ENCODE measurements at regions not wholly inside any gene's neighbourhood (a gene's known extent, or its start where the extent isn't known, plus 50 kb on each side); places are given as distances from the start of the nearest gene placed in this dataset.
"Not testable (repeated sequence)": the region's sequence is repeated elsewhere in the genome, so short reads cannot be mapped to it uniquely, and the experiment has no call there.

DNA sequence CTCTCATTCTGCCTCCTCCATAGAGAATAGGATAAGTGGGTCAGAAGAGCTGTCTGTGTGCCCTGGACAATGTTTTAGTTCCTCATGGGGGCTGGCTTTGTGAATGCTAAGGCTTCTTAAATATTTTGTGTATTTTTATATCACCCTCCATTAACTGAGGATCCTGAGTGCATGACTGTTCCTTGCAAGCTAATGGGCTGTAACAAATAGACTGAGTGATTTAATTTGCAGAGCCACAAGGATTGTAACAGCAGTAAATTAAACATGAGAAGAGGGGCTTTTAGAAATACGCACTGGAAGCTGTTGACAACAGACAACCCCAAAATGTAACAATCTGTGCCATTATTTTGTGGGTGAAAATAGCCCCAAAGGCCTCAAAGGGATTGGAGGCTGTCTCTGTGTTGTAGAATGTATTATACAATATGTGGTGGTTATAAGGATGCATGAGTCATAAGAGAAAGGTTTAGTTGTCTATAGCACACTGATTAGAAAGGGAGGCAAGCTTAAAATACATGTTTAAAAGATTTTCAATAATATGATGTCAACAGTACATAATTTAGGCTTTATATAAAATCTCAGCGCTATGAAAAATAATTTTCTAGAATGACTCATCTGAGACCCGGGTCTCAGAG, 152.7 kb upstream of the ACTBL2 start:
- no peak for TF ChIP-seq EZH2 (IDR thresholded peaks at IDR 0.05; ENCODE audit: borderline replicate concordance, insufficient read depth, low read depth, low read length, poor library complexity, severe bottlenecking)
- TF ChIP-seq, protein P1, sequence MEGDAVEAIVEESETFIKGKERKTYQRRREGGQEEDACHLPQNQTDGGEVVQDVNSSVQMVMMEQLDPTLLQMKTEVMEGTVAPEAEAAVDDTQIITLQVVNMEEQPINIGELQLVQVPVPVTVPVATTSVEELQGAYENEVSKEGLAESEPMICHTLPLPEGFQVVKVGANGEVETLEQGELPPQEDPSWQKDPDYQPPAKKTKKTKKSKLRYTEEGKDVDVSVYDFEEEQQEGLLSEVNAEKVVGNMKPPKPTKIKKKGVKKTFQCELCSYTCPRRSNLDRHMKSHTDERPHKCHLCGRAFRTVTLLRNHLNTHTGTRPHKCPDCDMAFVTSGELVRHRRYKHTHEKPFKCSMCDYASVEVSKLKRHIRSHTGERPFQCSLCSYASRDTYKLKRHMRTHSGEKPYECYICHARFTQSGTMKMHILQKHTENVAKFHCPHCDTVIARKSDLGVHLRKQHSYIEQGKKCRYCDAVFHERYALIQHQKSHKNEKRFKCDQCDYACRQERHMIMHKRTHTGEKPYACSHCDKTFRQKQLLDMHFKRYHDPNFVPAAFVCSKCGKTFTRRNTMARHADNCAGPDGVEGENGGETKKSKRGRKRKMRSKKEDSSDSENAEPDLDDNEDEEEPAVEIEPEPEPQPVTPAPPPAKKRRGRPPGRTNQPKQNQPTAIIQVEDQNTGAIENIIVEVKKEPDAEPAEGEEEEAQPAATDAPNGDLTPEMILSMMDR (IDR thresholded peaks at IDR 0.05) = no peak
- Histone ChIP-seq H3K9ac (ENCODE audit: low read length) (no peak overlapping the region), H2AFZ (ENCODE audit: insufficient read depth, low read depth, low read length, poor library complexity, severe bottlenecking) (no peak overlapping the region), H3K36me3 (replicated peaks in 1 of 2; ENCODE audit: control extremely low read depth in 1 of 2, control insufficient read depth in 1 of 2, extremely low read depth in 1 of 2, insufficient read depth in 2 of 2, low read length in 1 of 2) (no peaks in the 10 kb centered on the region), H3K4me3 (ENCODE audit: control extremely low read depth in 1 of 5, extremely low read depth in 1 of 5, insufficient read depth in 1 of 5, low read depth in 2 of 5, low read length in 4 of 5) (no peak overlapping the region), H3K27me3 (replicated peaks in 1 of 4; ENCODE audit: control extremely low read depth in 1 of 4, control insufficient read depth in 3 of 4, insufficient read depth in 4 of 4, low read length in 3 of 4) (no peaks in the 10 kb centered on the region), H3K79me2 (ENCODE audit: control insufficient read depth, insufficient read depth, low read length) (no peaks in the 10 kb centered on the region), H3K9me3 (ENCODE audit: control extremely low read depth in 1 of 3, control insufficient read depth in 2 of 3, insufficient read depth in 1 of 3, low read length in 2 of 3) (no peaks in the 10 kb centered on the region), H3K4me1 (ENCODE audit: control insufficient read depth in 2 of 2, insufficient read depth in 2 of 2, low read length in 2 of 2) (no peaks in the 10 kb centered on the region), H3K4me2 (replicated peaks; ENCODE audit: low read depth, low read length, poor library complexity, severe bottlenecking) (no peak overlapping the region), H4K20me1 (ENCODE audit: control insufficient read depth, insufficient read depth, low read length, poor library complexity, severe bottlenecking) (no peaks in the 10 kb centered on the region), H3K27ac (ENCODE audit: low read length in 2 of 2) (no peak overlapping the region)
- DNase-seq (no peak), ATAC-seq (ENCODE audit: low read depth) (no peak)
- WGBS (ENCODE audit: insufficient coverage) = no CpG with 5 or more reads among the region's 3 CpGs
- POLR2A ChIA-PET = no interaction called here
- H3K9me3 Mint-ChIP-seq (ENCODE audit: insufficient read depth) = no peaks in the 10 kb centered on the region
- intact Hi-C loops (cut with micrococcal nuclease) = no loop called here
- no peaks in the 10 kb centered on the region for H3K4me1 Mint-ChIP-seq
- no peak overlapping the region for H3K4me3 Mint-ChIP-seq
- H3K27ac Mint-ChIP-seq = no peak overlapping the region
- CTCF ChIA-PET = no interaction called here
- no peaks in the 10 kb centered on the region for H3K27me3 Mint-ChIP-seq

DNA sequence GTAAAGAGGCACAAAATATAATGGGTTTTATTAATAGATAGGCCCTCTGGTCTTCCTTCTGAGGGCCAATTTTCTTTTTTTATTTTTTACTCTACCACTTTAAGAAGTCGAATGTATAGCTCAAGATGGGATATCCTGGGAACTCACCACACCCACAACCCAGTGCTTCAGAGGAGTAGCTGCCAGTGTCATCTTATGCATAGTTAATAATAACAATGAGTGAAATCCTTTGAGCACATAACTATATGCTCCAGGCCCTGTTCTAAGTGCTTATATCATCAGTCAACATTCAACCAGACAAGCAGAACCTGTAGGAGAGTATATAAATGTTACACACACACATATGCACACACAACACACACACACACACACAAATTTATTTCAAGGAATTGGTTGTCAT, 150.3 kb upstream of the ACTBL2 start:
- DNase-seq (no peak), ATAC-seq (ENCODE audit: low read depth) (no peak)
- TF ChIP-seq, protein P1 (IDR thresholded peaks at IDR 0.05) = no peak
- TF ChIP-seq EZH2 (IDR thresholded peaks at IDR 0.05; ENCODE audit: borderline replicate concordance, insufficient read depth, low read depth, low read length, poor library complexity, severe bottlenecking) = no peak
- no peaks in the 10 kb centered on the region for H3K79me2 ChIP-seq (ENCODE audit: control insufficient read depth, insufficient read depth, low read length)
- no peaks in the 10 kb centered on the region for H4K20me1 ChIP-seq (ENCODE audit: control insufficient read depth, insufficient read depth, low read length, poor library complexity, severe bottlenecking)
- no peak overlapping the region for H3K4me2 ChIP-seq (replicated peaks; ENCODE audit: low read depth, low read length, poor library complexity, severe bottlenecking)
- H3K4me1 Mint-ChIP-seq = no peaks in the 10 kb centered on the region
- ChIA-PET CTCF (no interaction called here), POLR2A (no interaction called here)
- no peak overlapping the region for H3K27ac ChIP-seq (ENCODE audit: low read length in 2 of 2)
- WGBS (ENCODE audit: insufficient coverage) = no CpG with 5 or more reads among the region's 1 CpG
- no peaks in the 10 kb centered on the region for H3K36me3 ChIP-seq (replicated peaks in 1 of 2; ENCODE audit: control extremely low read depth in 1 of 2, control insufficient read depth in 1 of 2, extremely low read depth in 1 of 2, insufficient read depth in 2 of 2, low read length in 1 of 2)
- no peaks in the 10 kb centered on the region for H3K27me3 ChIP-seq (replicated peaks in 1 of 4; ENCODE audit: control extremely low read depth in 1 of 4, control insufficient read depth in 3 of 4, insufficient read depth in 4 of 4, low read length in 3 of 4)
- no peaks in the 10 kb centered on the region for H3K9me3 Mint-ChIP-seq (ENCODE audit: insufficient read depth)
- no peak overlapping the region for H3K4me3 Mint-ChIP-seq
- H3K27ac Mint-ChIP-seq = no peak overlapping the region
- intact Hi-C loops (cut with micrococcal nuclease) = no loop called here
- no peaks in the 10 kb centered on the region for H3K27me3 Mint-ChIP-seq
- H3K4me1 ChIP-seq (ENCODE audit: control insufficient read depth in 2 of 2, insufficient read depth in 2 of 2, low read length in 2 of 2) = no peaks in the 10 kb centered on the region
- no peaks in the 10 kb centered on the region for H3K9me3 ChIP-seq (ENCODE audit: control extremely low read depth in 1 of 3, control insufficient read depth in 2 of 3, insufficient read depth in 1 of 3, low read length in 2 of 3)
- H3K4me3 ChIP-seq (ENCODE audit: control extremely low read depth in 1 of 5, extremely low read depth in 1 of 5, insufficient read depth in 1 of 5, low read depth in 2 of 5, low read length in 4 of 5) = no peak overlapping the region
- no peak overlapping the region for H3K9ac ChIP-seq (ENCODE audit: low read length)
- H2AFZ ChIP-seq (ENCODE audit: insufficient read depth, low read depth, low read length, poor library complexity, severe bottlenecking) = no peak overlapping the region

DNA sequence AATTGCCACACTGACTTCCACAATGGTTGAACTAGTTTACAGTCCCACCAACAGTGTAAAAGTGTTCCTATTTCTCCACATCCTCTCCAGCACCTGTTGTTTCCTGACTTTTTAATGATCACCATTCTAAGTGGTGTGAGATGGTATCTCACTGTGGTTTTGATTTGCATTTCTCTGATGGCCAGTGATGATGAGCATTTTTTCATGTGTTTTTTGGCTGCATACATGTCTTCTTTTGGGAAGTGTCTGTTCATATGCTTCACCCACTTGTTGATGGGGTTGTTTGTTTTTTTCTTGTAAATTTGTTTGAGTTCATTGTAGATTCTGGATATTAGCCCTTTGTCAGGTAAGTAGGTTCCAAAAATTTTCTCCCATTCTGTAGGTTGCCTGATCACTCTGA, 148.5 kb upstream of the ACTBL2 start:
- ATAC-seq (ENCODE audit: low read depth); H3K27me3 Mint-ChIP-seq; H3K36me3 ChIP-seq (replicated peaks in 1 of 2; ENCODE audit: control extremely low read depth in 1 of 2, control insufficient read depth in 1 of 2, extremely low read depth in 1 of 2, insufficient read depth in 2 of 2, low read length in 1 of 2); CTCF ChIA-PET; H2AFZ ChIP-seq (ENCODE audit: insufficient read depth, low read depth, low read length, poor library complexity, severe bottlenecking); H3K4me3 ChIP-seq (ENCODE audit: control extremely low read depth in 1 of 5, extremely low read depth in 1 of 5, insufficient read depth in 1 of 5, low read depth in 2 of 5, low read length in 4 of 5); H3K27ac Mint-ChIP-seq; H3K9ac ChIP-seq (ENCODE audit: low read length); H3K4me2 ChIP-seq (replicated peaks; ENCODE audit: low read depth, low read length, poor library complexity, severe bottlenecking); intact Hi-C loops (cut with micrococcal nuclease); POLR2A ChIA-PET; H3K27me3 ChIP-seq (replicated peaks in 1 of 4; ENCODE audit: control extremely low read depth in 1 of 4, control insufficient read depth in 3 of 4, insufficient read depth in 4 of 4, low read length in 3 of 4); H3K4me1 Mint-ChIP-seq; H3K27ac ChIP-seq (ENCODE audit: low read length in 2 of 2); H3K9me3 ChIP-seq (ENCODE audit: control extremely low read depth in 1 of 3, control insufficient read depth in 2 of 3, insufficient read depth in 1 of 3, low read length in 2 of 3); H3K79me2 ChIP-seq (ENCODE audit: control insufficient read depth, insufficient read depth, low read length); H3K4me3 Mint-ChIP-seq; DNase-seq; H3K9me3 Mint-ChIP-seq (ENCODE audit: insufficient read depth); H4K20me1 ChIP-seq (ENCODE audit: control insufficient read depth, insufficient read depth, low read length, poor library complexity, severe bottlenecking); H3K4me1 ChIP-seq (ENCODE audit: control insufficient read depth in 2 of 2, insufficient read depth in 2 of 2, low read length in 2 of 2): not testable (repeated sequence)
